ENCODE measurements at regions not wholly inside any gene's neighbourhood (a gene's known extent, or its start where the extent isn't known, plus 50 kb on each side); places are given as distances from the start of the nearest gene placed in this dataset.
"Not testable (repeated sequence)": the region's sequence is repeated elsewhere in the genome, so short reads cannot be mapped to it uniquely, and the experiment has no call there.

GRCh38 chr14:27612121-27612520, 1014.3 kb upstream of the NOVA1 start:
- TF ChIP-seq, protein P1, sequence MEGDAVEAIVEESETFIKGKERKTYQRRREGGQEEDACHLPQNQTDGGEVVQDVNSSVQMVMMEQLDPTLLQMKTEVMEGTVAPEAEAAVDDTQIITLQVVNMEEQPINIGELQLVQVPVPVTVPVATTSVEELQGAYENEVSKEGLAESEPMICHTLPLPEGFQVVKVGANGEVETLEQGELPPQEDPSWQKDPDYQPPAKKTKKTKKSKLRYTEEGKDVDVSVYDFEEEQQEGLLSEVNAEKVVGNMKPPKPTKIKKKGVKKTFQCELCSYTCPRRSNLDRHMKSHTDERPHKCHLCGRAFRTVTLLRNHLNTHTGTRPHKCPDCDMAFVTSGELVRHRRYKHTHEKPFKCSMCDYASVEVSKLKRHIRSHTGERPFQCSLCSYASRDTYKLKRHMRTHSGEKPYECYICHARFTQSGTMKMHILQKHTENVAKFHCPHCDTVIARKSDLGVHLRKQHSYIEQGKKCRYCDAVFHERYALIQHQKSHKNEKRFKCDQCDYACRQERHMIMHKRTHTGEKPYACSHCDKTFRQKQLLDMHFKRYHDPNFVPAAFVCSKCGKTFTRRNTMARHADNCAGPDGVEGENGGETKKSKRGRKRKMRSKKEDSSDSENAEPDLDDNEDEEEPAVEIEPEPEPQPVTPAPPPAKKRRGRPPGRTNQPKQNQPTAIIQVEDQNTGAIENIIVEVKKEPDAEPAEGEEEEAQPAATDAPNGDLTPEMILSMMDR (IDR thresholded peaks at IDR 0.05; ENCODE audit: borderline replicate concordance, insufficient read depth, low read depth, low read length) = no peak

GRCh38 chr14:27613102-27613501, 1015.3 kb upstream of the NOVA1 start:
- TF ChIP-seq, protein P1 (IDR thresholded peaks at IDR 0.05; ENCODE audit: borderline replicate concordance, insufficient read depth, low read depth, low read length) = no peak
- no peak overlapping the region for H3K4me3 ChIP-seq (ENCODE audit: low read depth, low read length)

More at GRCh38 chr14:27612121-27612520, 1014.3 kb upstream of the NOVA1 start:
- no peak overlapping the region for H3K4me3 ChIP-seq (ENCODE audit: low read depth, low read length)

- TF ChIP-seq, protein P1 (IDR thresholded peaks at IDR 0.05; ENCODE audit: borderline replicate concordance, insufficient read depth, low read depth, low read length) = no peak
- H3K4me3 ChIP-seq (ENCODE audit: low read depth, low read length) = no peak overlapping the region
Observed at GRCh38 chr14:27623782-27624181, 1025.9 kb upstream of the NOVA1 start.

GRCh38 chr14:27634056-27634970, 1036.5 kb upstream of the NOVA1 start:
- no peak overlapping the region for H3K4me3 ChIP-seq (ENCODE audit: low read depth, low read length)
- TF ChIP-seq, protein P1 (IDR thresholded peaks at IDR 0.05; ENCODE audit: borderline replicate concordance, insufficient read depth, low read depth, low read length) = no peak

DNA sequence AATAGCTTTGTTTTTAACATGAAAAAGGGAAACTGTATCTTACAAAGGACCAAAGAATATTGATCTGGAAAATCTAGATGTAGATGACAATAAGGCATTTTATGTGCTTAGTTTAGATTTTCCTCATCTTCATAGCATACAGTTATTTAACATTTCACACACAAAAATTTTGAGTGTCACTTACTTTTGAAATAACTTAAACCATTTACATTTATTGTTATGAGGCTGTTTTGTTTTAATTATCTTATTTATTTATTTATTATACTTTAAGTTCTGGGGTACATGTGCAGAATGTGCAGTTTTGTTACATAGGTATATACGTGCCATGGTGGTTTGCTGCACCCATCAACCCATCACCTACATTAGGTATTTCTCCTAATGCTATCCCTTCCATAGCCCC, 1042.9 kb upstream of the NOVA1 start:
- H3K4me3 ChIP-seq (ENCODE audit: low read depth, low read length) = not testable (repeated sequence)

DNA sequence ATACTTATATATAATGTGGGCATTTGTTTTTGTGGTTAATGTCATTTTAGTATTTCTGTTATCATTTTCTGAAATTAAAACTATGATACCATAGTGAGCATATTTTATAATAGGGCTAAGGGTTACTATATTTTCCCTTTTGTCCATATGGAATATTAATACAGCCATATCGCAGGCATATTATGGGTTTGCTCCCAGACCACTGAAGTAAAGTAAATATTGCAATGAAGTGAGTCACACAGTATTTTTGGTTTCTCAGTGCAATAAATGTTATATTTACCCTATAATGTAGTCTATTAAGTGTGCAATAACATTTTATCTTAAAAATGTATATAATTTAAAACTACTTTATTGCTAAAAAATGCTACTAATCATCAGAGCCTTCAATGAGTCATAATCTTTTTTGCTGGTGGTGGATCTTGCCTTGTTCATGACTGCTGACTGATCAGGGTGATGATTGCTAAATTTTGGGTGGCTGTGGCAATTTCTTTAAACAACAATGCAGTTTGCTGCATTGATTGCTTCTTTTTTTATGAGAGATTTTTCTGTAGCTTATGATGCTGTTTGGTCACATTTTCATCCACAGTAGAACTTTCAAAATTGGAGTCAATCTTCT, 1044.5 kb upstream of the NOVA1 start:
- H3K4me3 ChIP-seq (ENCODE audit: low read depth, low read length) = no peak overlapping the region
- TF ChIP-seq, protein P1 (IDR thresholded peaks at IDR 0.05; ENCODE audit: borderline replicate concordance, insufficient read depth, low read depth, low read length) = no peak

DNA sequence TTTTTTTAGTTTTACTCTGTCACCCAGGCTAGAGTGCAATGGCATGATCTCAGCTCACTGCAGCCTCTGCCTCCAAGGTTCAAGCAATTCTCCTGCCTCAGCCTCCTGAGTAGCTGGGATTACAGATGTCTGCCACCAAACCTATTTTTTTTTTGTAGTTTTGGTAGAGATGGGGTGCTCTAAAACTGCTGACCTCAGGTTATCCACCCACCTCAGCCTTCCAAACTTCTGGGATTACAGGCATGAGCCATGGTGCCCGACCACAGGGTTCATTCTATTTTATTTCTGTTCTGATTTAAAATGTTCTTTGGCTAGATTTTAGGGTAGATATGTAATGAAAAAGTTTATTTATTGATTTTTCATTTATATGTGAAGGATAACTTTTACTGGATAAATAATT, 1062.8 kb upstream of the NOVA1 start:
- TF ChIP-seq, protein P1 (IDR thresholded peaks at IDR 0.05; ENCODE audit: borderline replicate concordance, insufficient read depth, low read depth, low read length) = no peak
- H3K4me3 ChIP-seq (ENCODE audit: low read depth, low read length) = no peak overlapping the region

Data from GM12875 (cell line).